Upper lobe of right lung (tissue), 1 donor: ENCODE measurements at regions not wholly inside any gene's neighbourhood (a gene's known extent, or its start where the extent isn't known, plus 50 kb on each side); places are given as distances from the start of the nearest gene placed in this dataset.
"Not testable (repeated sequence)": the region's sequence is repeated elsewhere in the genome, so short reads cannot be mapped to it uniquely, and the experiment has no call there.

ENCODE experiments used
- ATAC-seq: fragments of 200-7000 bp; cut with Tn5 transposase; one replicate; pipeline ENCODE4 v1.9.1; 2020; ENCODE audit warnings: mild to moderate bottlenecking, moderate library complexity
- DNase-seq: peaks from one replicate; pipeline ENCODE4 v3.0.0-alpha.2; 2020
- H3K27ac ChIP-seq: fragments of 200-600 bp; one replicate; pipeline ENCODE4 v1.8.0; 2022
- H3K27me3 ChIP-seq: fragments of 200-600 bp; one replicate; pipeline ENCODE4 v1.8.0; 2022; ENCODE audit warnings: mild to moderate bottlenecking
- H3K36me3 ChIP-seq: fragments of 200-600 bp; one replicate; pipeline ENCODE4 v1.8.0; 2022
- H3K4me1 ChIP-seq: fragments of 200-600 bp; one replicate; pipeline ENCODE4 v1.8.0; 2022
- H3K4me3 ChIP-seq: fragments of 200-600 bp; one replicate; pipeline ENCODE4 v1.8.0; 2022; ENCODE audit warnings: mild to moderate bottlenecking
- H3K9me3 ChIP-seq: fragments of 200-600 bp; one replicate; pipeline ENCODE4 v1.8.0; 2022
- CTCF ChIP-seq: fragments of 200-600 bp; IDR thresholded peaks from one replicate; pipeline ENCODE4 v1.8.0; 2022; ENCODE audit warnings: antibody characterized with exemption
- intact Hi-C: fragments of 100-400 bp; cut with DNase I; formaldehyde crosslinking; loops from one replicate; pipeline ENCODE4 v1.11.0; 2022
- donor health status: DM: no; HTN: yes; CAD: no; lungs with severe emphysema.

DNA sequence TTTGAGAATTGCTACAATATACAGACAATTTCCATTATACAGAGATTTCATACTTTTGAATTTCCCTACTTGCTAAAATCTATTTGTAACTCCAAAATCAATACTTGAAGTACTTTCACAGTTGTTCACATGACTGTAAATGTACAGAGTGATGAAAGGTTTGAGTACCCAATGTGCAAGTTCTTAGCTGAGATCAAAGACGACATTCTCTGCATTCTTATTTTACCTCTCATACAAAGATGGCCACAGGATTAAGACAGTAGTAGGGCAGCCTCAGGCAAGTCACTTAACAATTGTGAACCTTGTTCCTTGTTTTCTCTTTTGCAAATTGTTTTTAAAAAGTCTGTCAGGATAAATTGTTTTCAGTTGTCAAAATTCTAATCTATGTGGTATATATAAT lies 255.9 kb upstream of the KITLG start:
- H3K36me3 ChIP-seq: no peaks in the 10 kb centered on the region
- no peak for TF ChIP-seq CTCF
- intact Hi-C loops: no loop called here
- H3K27ac ChIP-seq: no peak overlapping the region
- H3K4me3 ChIP-seq: no peak overlapping the region
- H3K27me3 ChIP-seq: no peaks in the 10 kb centered on the region
- H3K9me3 ChIP-seq: no peaks in the 10 kb centered on the region
- peaks cover 5% of the 10 kb centered on the region for H3K4me1 ChIP-seq
- ATAC-seq (no peak), DNase-seq (no peak)

GRCh38 chr12:88834226-88834625 lies 254.0 kb upstream of the KITLG start:
- DNase-seq (no peak), ATAC-seq (no peak)
- Histone ChIP-seq H3K36me3 (no peaks in the 10 kb centered on the region), H3K27ac (no peak overlapping the region), H3K9me3 (no peaks in the 10 kb centered on the region), H3K27me3 (no peaks in the 10 kb centered on the region), H3K4me3 (no peak overlapping the region), H3K4me1 (peaks cover 5% of the 10 kb centered on the region)
- intact Hi-C loops: no loop called here
- TF ChIP-seq CTCF: no peak

DNA sequence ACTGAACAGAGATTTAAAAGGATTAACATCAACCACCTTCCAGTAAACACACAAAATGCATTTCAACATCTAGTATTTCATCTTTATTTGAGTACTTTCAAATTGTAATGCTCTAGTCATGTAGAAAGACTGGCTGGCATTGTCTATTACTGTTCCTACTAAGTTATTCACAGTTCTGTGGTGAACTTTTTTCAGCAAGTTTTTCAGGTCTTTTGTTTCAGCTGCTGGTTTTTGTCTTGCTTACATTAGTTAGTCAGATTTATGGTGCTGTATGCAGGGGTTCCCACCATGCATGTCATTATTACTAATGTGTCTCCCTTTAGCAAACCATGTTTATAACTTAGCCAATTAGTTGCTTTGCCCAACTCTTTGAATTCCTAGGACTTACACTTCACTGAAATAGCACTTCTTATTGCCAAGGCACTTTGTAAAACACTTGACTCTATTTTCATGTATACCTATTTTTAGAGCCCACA lies 253.4 kb upstream of the KITLG start:
- Histone ChIP-seq H3K4me3 (no peak overlapping the region), H3K36me3 (no peaks in the 10 kb centered on the region), H3K27me3 (no peaks in the 10 kb centered on the region), H3K9me3 (no peaks in the 10 kb centered on the region), H3K27ac (no peak overlapping the region), H3K4me1 (peaks cover 5% of the 10 kb centered on the region)
- ATAC-seq (peak; percentile 29), DNase-seq (no peak)
- no peak for TF ChIP-seq CTCF
- intact Hi-C loops: no loop called here

DNA sequence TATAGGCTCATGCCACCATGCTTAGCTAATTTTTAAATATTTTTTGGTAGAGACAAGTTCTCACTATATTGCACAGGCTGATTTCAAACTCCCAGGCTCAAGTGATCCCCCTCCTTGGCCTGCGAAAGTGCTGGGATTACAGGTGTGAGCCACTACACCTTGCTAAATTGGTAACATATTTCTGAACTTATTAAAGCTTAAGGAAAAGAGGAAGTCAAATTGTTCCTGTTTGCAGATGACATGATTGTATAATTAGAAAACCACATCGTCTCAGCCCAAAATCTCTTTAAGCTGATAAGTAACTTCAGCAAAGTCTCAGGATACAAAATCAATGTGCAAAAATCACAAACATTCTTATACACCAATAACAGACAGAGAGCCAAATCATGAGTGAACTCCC lies 248.3 kb upstream of the KITLG start:
- H3K4me3 ChIP-seq, H3K4me1 ChIP-seq, ATAC-seq, H3K27ac ChIP-seq, intact Hi-C loops, H3K36me3 ChIP-seq, H3K27me3 ChIP-seq, DNase-seq, H3K9me3 ChIP-seq: not testable (repeated sequence)

GRCh38 chr12:88820012-88820411 lies 239.7 kb upstream of the KITLG start:
- Histone ChIP-seq H3K4me3 (no peak overlapping the region), H3K27me3 (no peaks in the 10 kb centered on the region), H3K27ac (no peak overlapping the region), H3K4me1 (no peaks in the 10 kb centered on the region), H3K9me3 (no peaks in the 10 kb centered on the region), H3K36me3 (no peaks in the 10 kb centered on the region)
- no peak for DNase-seq
- intact Hi-C loops: no loop called here
- TF ChIP-seq CTCF: no peak
- ATAC-seq: no peak

GRCh38 chr12:88816201-88816600 lies 235.9 kb upstream of the KITLG start:
- no peak for ATAC-seq

More at GRCh38 chr12:88816201-88816600, 235.9 kb upstream of the KITLG start:
- intact Hi-C loops: no loop called here
- no peak overlapping the region for H3K27ac ChIP-seq
- H3K27me3 ChIP-seq: no peaks in the 10 kb centered on the region
- no peak overlapping the region for H3K4me3 ChIP-seq
- DNase-seq: no peak
- H3K4me1 ChIP-seq: no peaks in the 10 kb centered on the region
- no peak for TF ChIP-seq CTCF
- no peaks in the 10 kb centered on the region for H3K36me3 ChIP-seq
- no peaks in the 10 kb centered on the region for H3K9me3 ChIP-seq
